ENCODE measurements at regions not wholly inside any gene's neighbourhood (a gene's known extent, or its start where the extent isn't known, plus 50 kb on each side); places are given as distances from the start of the nearest gene placed in this dataset.

- no peaks in the 10 kb centered on the region for H3K27me3 ChIP-seq (ENCODE audit: control insufficient read depth in 4 of 4, insufficient read depth in 4 of 4, low read length in 3 of 4)
- 87% methylated on average over 32 of the region's 32 CpGs for WGBS
- no peaks in the 10 kb centered on the region for H3K36me3 ChIP-seq (ENCODE audit: control insufficient read depth in 4 of 4, insufficient read depth in 3 of 4, low read depth in 1 of 4, low read length in 3 of 4)
- H3K27ac ChIP-seq (ENCODE audit: low read depth in 1 of 2, low read length in 2 of 2), result no peak overlapping the region
- H3K9ac ChIP-seq (ENCODE audit: low read depth in 1 of 2, low read length in 2 of 2), result no peak overlapping the region
- H3K9me3 ChIP-seq (ENCODE audit: control insufficient read depth in 4 of 4, low read length in 3 of 4), result no peaks in the 10 kb centered on the region
- H3K4me1 ChIP-seq (ENCODE audit: control insufficient read depth in 4 of 4, insufficient read depth in 4 of 4, low read length in 3 of 4), result no peaks in the 10 kb centered on the region
- H3K4me3 ChIP-seq (ENCODE audit: low read depth in 1 of 3, low read length in 3 of 3), result no peak overlapping the region
- TF ChIP-seq ATF3 (IDR thresholded peaks at IDR 0.05), result no peak
- TF ChIP-seq JUND (IDR thresholded peaks at IDR 0.05), result no peak
- no peak for TF ChIP-seq FOXA1 (IDR thresholded peaks at IDR 0.05)
- no peak for TF ChIP-seq SP1 (IDR thresholded peaks at IDR 0.05)
- no peak for TF ChIP-seq NR2F2 (IDR thresholded peaks at IDR 0.05)
- TF ChIP-seq, protein P1, sequence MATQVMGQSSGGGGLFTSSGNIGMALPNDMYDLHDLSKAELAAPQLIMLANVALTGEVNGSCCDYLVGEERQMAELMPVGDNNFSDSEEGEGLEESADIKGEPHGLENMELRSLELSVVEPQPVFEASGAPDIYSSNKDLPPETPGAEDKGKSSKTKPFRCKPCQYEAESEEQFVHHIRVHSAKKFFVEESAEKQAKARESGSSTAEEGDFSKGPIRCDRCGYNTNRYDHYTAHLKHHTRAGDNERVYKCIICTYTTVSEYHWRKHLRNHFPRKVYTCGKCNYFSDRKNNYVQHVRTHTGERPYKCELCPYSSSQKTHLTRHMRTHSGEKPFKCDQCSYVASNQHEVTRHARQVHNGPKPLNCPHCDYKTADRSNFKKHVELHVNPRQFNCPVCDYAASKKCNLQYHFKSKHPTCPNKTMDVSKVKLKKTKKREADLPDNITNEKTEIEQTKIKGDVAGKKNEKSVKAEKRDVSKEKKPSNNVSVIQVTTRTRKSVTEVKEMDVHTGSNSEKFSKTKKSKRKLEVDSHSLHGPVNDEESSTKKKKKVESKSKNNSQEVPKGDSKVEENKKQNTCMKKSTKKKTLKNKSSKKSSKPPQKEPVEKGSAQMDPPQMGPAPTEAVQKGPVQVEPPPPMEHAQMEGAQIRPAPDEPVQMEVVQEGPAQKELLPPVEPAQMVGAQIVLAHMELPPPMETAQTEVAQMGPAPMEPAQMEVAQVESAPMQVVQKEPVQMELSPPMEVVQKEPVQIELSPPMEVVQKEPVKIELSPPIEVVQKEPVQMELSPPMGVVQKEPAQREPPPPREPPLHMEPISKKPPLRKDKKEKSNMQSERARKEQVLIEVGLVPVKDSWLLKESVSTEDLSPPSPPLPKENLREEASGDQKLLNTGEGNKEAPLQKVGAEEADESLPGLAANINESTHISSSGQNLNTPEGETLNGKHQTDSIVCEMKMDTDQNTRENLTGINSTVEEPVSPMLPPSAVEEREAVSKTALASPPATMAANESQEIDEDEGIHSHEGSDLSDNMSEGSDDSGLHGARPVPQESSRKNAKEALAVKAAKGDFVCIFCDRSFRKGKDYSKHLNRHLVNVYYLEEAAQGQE (IDR thresholded peaks at IDR 0.05), result no peak
- no peak for TF ChIP-seq HNF4A (conservative IDR thresholded peaks at IDR 0.05)
- TF ChIP-seq, protein P2, sequence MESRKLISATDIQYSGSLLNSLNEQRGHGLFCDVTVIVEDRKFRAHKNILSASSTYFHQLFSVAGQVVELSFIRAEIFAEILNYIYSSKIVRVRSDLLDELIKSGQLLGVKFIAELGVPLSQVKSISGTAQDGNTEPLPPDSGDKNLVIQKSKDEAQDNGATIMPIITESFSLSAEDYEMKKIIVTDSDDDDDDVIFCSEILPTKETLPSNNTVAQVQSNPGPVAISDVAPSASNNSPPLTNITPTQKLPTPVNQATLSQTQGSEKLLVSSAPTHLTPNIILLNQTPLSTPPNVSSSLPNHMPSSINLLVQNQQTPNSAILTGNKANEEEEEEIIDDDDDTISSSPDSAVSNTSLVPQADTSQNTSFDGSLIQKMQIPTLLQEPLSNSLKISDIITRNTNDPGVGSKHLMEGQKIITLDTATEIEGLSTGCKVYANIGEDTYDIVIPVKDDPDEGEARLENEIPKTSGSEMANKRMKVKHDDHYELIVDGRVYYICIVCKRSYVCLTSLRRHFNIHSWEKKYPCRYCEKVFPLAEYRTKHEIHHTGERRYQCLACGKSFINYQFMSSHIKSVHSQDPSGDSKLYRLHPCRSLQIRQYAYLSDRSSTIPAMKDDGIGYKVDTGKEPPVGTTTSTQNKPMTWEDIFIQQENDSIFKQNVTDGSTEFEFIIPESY (IDR thresholded peaks at IDR 0.05), result no peak
- TF ChIP-seq GABPA (IDR thresholded peaks at IDR 0.05 in 1 of 2, conservative IDR thresholded peaks at IDR 0.05 in 1 of 2), result no peak
- TF ChIP-seq EGR1 (IDR thresholded peaks at IDR 0.05; ENCODE audit: low read depth in 2 of 2), result no peak
- no peak for TF ChIP-seq TAF1 (conservative IDR thresholded peaks at IDR 0.05)
- TF ChIP-seq RXRA (IDR thresholded peaks at IDR 0.05), result no peak
- TF ChIP-seq, protein P3, sequence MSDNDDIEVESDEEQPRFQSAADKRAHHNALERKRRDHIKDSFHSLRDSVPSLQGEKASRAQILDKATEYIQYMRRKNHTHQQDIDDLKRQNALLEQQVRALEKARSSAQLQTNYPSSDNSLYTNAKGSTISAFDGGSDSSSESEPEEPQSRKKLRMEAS (IDR thresholded peaks at IDR 0.05), result no peak
- TF ChIP-seq HNF4G (IDR thresholded peaks at IDR 0.05), result no peak
- TF ChIP-seq RAD21 (IDR thresholded peaks at IDR 0.05), result no peak
- no peak for TF ChIP-seq FOXA2 (IDR thresholded peaks at IDR 0.05)
- TF ChIP-seq YY1 (IDR thresholded peaks at IDR 0.05), result no peak
- TF ChIP-seq CTCF (IDR thresholded peaks at IDR 0.05; ENCODE audit: low read depth, low read length, missing input control), result no peak
- no peak for DNase-seq (ENCODE audit: low spot score)
Observed at GRCh38 chr5:114928644-114929462, 240.9 kb downstream of the TRIM36 start.

Data from liver (tissue), 8 donors.